ENCODE measurements at regions not wholly inside any gene's neighbourhood (a gene's known extent, or its start where the extent isn't known, plus 50 kb on each side); places are given as distances from the start of the nearest gene placed in this dataset.

GRCh38 chr10:106401967-106402366 is 762.5 kb downstream of the SORCS1 start (continued):
- TF ChIP-seq CHD7 (IDR thresholded peaks at IDR 0.05; ENCODE audit: insufficient replicate concordance, low read length) (no peak), BACH1 (IDR thresholded peaks at IDR 0.05; ENCODE audit: low read length) (no peak), BCL11A (IDR thresholded peaks at IDR 0.05; ENCODE audit: low read depth in 2 of 2, low read length in 2 of 2) (no peak), NANOG (IDR thresholded peaks at IDR 0.05; ENCODE audit: insufficient read depth, low read depth, low read length, poor library complexity, severe bottlenecking) (no peak), CEBPB (IDR thresholded peaks at IDR 0.05; ENCODE audit: low read depth, low read length) (no peak), SRF (IDR thresholded peaks at IDR 0.05; ENCODE audit: low read depth, low read length) (no peak), CREB1 (IDR thresholded peaks at IDR 0.05) (no peak), EP300 (IDR thresholded peaks at IDR 0.05; ENCODE audit: borderline replicate concordance in 1 of 2, low read depth in 2 of 2, low read length in 2 of 2) (no peak), POLR2A (IDR thresholded peaks at IDR 0.05; ENCODE audit: control extremely low read depth in 1 of 2, low read depth in 2 of 2, low read length in 2 of 2) (no peak), SAP30 (IDR thresholded peaks at IDR 0.05; ENCODE audit: insufficient read depth, insufficient replicate concordance, low read length) (no peak), SIRT6 (IDR thresholded peaks at IDR 0.05; ENCODE audit: low read length) (no peak), MAFK (IDR thresholded peaks at IDR 0.05; ENCODE audit: low read depth, low read length) (no peak), SUZ12 (IDR thresholded peaks at IDR 0.05; ENCODE audit: low read length) (no peak)
